H1 (cell line): ENCODE measurements at regions not wholly inside any gene's neighbourhood (a gene's known extent, or its start where the extent isn't known, plus 50 kb on each side); places are given as distances from the start of the nearest gene placed in this dataset.
A peak's percentile ranks its signal among the peaks of the same experiment; 100 is the strongest.

ENCODE experiments used
- CTCF ChIA-PET: fragments of 300-600 bp; sonication (Branson Sonifier 250); formaldehyde crosslinking; loops from one replicate; lab custom pipeline; 2021; ENCODE audit not compliant: partially characterized antibody; lab: Charles Lee
- POLR2A ChIA-PET: fragments of 300-600 bp; sonication (Branson Sonifier 250); formaldehyde crosslinking; loops from one replicate; lab custom pipeline; 2021; ENCODE audit warnings: inconsistent platforms; ENCODE audit not compliant: partially characterized antibody; lab: Charles Lee
- DNase-seq, 2 experiments: peaks; one replicate each; pipeline versions ENCODE4 v3.0.0 to v3.0.0-alpha.2; 2010 to 2022; ENCODE audit warnings: low spot score in 2 of 2, low read depth in 1 of 2, mixed read lengths in 1 of 2
- FAIRE-seq: peaks from 2 replicates; lab custom pipeline; 2011; peaks lifted over from hg19 to GRCh38; lab: Jason Lieb, UNC
- H2AFZ ChIP-seq: 2 replicates; pipeline ENCODE4 v1.8.1; 2012; ENCODE audit warnings: low read length, inconsistent platforms
- H2AK5ac ChIP-seq: 2 replicates; pipeline ENCODE4 v1.6.1; 2013; ENCODE audit warnings: low read depth, low read length
- H2BK120ac ChIP-seq: replicated peaks from 2 replicates; pipeline ENCODE3; 2013; ENCODE audit warnings: low read depth, low read length, inconsistent platforms
- H2BK12ac ChIP-seq: 2 replicates; pipeline ENCODE4 v1.6.1; 2013; ENCODE audit warnings: low read depth, low read length
- H2BK15ac ChIP-seq: 2 replicates; pipeline ENCODE4 v1.6.1; 2013; ENCODE audit warnings: low read length
- H2BK20ac ChIP-seq: 2 replicates; pipeline ENCODE4 v1.6.1; 2013; ENCODE audit warnings: low read length
- H2BK5ac ChIP-seq: 2 replicates; pipeline ENCODE4 v1.6.1; 2013; ENCODE audit warnings: low read depth, low read length
- H3K14ac ChIP-seq: 2 replicates; pipeline ENCODE4 v1.6.1; 2013; ENCODE audit warnings: inconsistent platforms; ENCODE audit not compliant: insufficient read length
- H3K18ac ChIP-seq: 2 replicates; pipeline ENCODE4 v1.6.1; 2013; ENCODE audit warnings: low read length; ENCODE audit errors: extremely low read depth
- H3K23ac ChIP-seq: 2 replicates; pipeline ENCODE4 v1.6.1; 2013; ENCODE audit warnings: inconsistent platforms; ENCODE audit not compliant: insufficient read length
- H3K23me2 ChIP-seq: 2 replicates; pipeline ENCODE4 v1.6.1; 2013; ENCODE audit warnings: low read depth, low read length
- H3K27ac ChIP-seq: 2 replicates; pipeline ENCODE4 v1.6.1; 2011; ENCODE audit warnings: low read depth, low read length, inconsistent platforms
- H3K27me3 ChIP-seq, 4 experiments: replicated peaks in 1 of 4; 1 replicate in 1 of 4; 2 replicates in 3 of 4; pipeline versions ENCODE4 v1.6.1 to v1.8.1; 2011 to 2013; ENCODE audit warnings: low read length in 3 of 4, mild to moderate bottlenecking in 3 of 4, inconsistent platforms in 2 of 4, mixed read lengths in 2 of 4, moderate library complexity in 1 of 4; ENCODE audit not compliant: control insufficient read depth in 3 of 4, insufficient read depth in 3 of 4; ENCODE audit errors: extremely low read depth in 1 of 4
- H3K36me3 ChIP-seq, 4 experiments: 2 replicates each; pipeline versions ENCODE4 v1.6.1 to v1.8.1; 2011 to 2013; ENCODE audit warnings: mild to moderate bottlenecking in 4 of 4, low read length in 3 of 4, moderate library complexity in 2 of 4, control low read depth in 1 of 4, inconsistent platforms in 1 of 4; ENCODE audit not compliant: insufficient read depth in 4 of 4, control insufficient read depth in 2 of 4
- H3K4ac ChIP-seq: replicated peaks from 2 replicates; pipeline ENCODE3; 2013; ENCODE audit warnings: low read length, low read depth, mixed read lengths, inconsistent platforms; ENCODE audit not compliant: insufficient read length
- H3K4me1 ChIP-seq, 4 experiments: replicated peaks in 1 of 4; 1 replicate in 1 of 4; 2 replicates in 3 of 4; pipeline versions ENCODE4 v1.6.1 to v1.8.1; 2011 to 2013; ENCODE audit warnings: low read length in 3 of 4, inconsistent platforms in 2 of 4, mixed read lengths in 1 of 4; ENCODE audit not compliant: insufficient read depth in 4 of 4, control insufficient read depth in 3 of 4
- H3K4me2 ChIP-seq, 2 experiments: 2 replicates each; pipeline versions ENCODE4 v1.6.1 to v1.8.1; 2011 to 2013; ENCODE audit warnings: low read depth in 2 of 2, low read length in 2 of 2, control low read depth in 1 of 2, inconsistent platforms in 1 of 2, mild to moderate bottlenecking in 1 of 2; ENCODE audit not compliant: insufficient read depth in 1 of 2
- H3K4me3 ChIP-seq, 4 experiments: fragments of 200-600, 300-600 bp in 1 of 4; sonication (generic), shearing (Covaris generic), sonication (Bioruptor Twin) in 1 of 4; 2 replicates each; pipeline versions ENCODE4 v1.5.1 to v1.8.1; 2011 to 2016; ENCODE audit warnings: low read length in 4 of 4, low read depth in 3 of 4, control low read depth in 2 of 4, inconsistent platforms in 2 of 4, mild to moderate bottlenecking in 2 of 4, mixed read lengths in 1 of 4, moderate library complexity in 1 of 4; ENCODE audit not compliant: insufficient read depth in 2 of 4; ENCODE audit errors: extremely low read depth in 1 of 4
- H3K56ac ChIP-seq: replicated peaks from 2 replicates; pipeline ENCODE3; 2013; ENCODE audit warnings: low read depth, mild to moderate bottlenecking, mixed read lengths, low read length, inconsistent platforms; ENCODE audit not compliant: insufficient read length
- H3K79me1 ChIP-seq: 2 replicates; pipeline ENCODE4 v1.6.1; 2013; ENCODE audit warnings: low read depth, low read length, control low read depth
- H3K79me2 ChIP-seq, 2 experiments: 2 replicates each; pipeline versions ENCODE4 v1.6.1 to v1.8.1; 2012 to 2013; ENCODE audit warnings: low read length in 2 of 2, mild to moderate bottlenecking in 2 of 2, inconsistent platforms in 1 of 2; ENCODE audit not compliant: insufficient read depth in 2 of 2, control insufficient read depth in 1 of 2
- H3K9ac ChIP-seq, 4 experiments: replicated peaks in 1 of 4; 1 replicate in 1 of 4; 2 replicates in 3 of 4; pipeline versions ENCODE4 v1.6.1 to v1.8.1; 2011 to 2013; ENCODE audit warnings: low read depth in 3 of 4, low read length in 3 of 4, control low read depth in 2 of 4, mild to moderate bottlenecking in 2 of 4, moderate library complexity in 2 of 4, inconsistent platforms in 1 of 4; ENCODE audit errors: extremely low read depth in 1 of 4
- H3K9me3 ChIP-seq, 2 experiments: 2 replicates each; pipeline versions ENCODE4 v1.6.1 to v1.8.1; 2012 to 2013; ENCODE audit warnings: mild to moderate bottlenecking in 2 of 2, moderate library complexity in 2 of 2, control low read depth in 1 of 2, inconsistent platforms in 1 of 2, low read depth in 1 of 2, low read length in 1 of 2, mixed read lengths in 1 of 2; ENCODE audit not compliant: insufficient read depth in 2 of 2
- H4K20me1 ChIP-seq, 2 experiments: replicated peaks in 1 of 2; 2 replicates each; pipeline versions ENCODE3 to v1.8.1; 2011 to 2013; ENCODE audit warnings: inconsistent platforms in 2 of 2, low read length in 2 of 2, mild to moderate bottlenecking in 1 of 2; ENCODE audit not compliant: insufficient read depth in 2 of 2, control insufficient read depth in 1 of 2
- H4K5ac ChIP-seq: 2 replicates; pipeline ENCODE4 v1.6.1; 2013; ENCODE audit warnings: low read length, low read depth, mixed read lengths, inconsistent platforms; ENCODE audit not compliant: insufficient read length
- H4K8ac ChIP-seq: 2 replicates; pipeline ENCODE4 v1.8.0; 2013; ENCODE audit warnings: mild to moderate bottlenecking, moderate library complexity, low read length, inconsistent platforms; ENCODE audit not compliant: insufficient read depth; ENCODE audit errors: extremely low read depth
- H4K91ac ChIP-seq: replicated peaks from 2 replicates; pipeline ENCODE3; 2013; ENCODE audit warnings: low read length, mixed read lengths, inconsistent platforms; ENCODE audit not compliant: insufficient read length
- ASH2L ChIP-seq: fragments of 200-600, 300-600 bp; sonication (generic); IDR thresholded peaks from one replicate; pipeline ENCODE4 v1.7.1; 2017; ENCODE audit warnings: low read length
- CEBPB ChIP-seq: IDR thresholded peaks from 2 replicates; pipeline ENCODE4 v1.6.1; 2012; ENCODE audit warnings: low read depth, low read length
- EP300 ChIP-seq, 2 experiments: IDR thresholded peaks; 1 replicate in 1 of 2; 2 replicates in 1 of 2; pipeline ENCODE4 v1.6.1; 2011 to 2012; ENCODE audit warnings: low read depth in 2 of 2, low read length in 2 of 2, mild to moderate bottlenecking in 2 of 2, borderline replicate concordance in 1 of 2, inconsistent platforms in 1 of 2, moderate library complexity in 1 of 2
- HDAC6 ChIP-seq: IDR thresholded peaks from one replicate; pipeline ENCODE4 v1.7.1; 2012; ENCODE audit warnings: low read depth, mild to moderate bottlenecking, inconsistent platforms, low read length, moderate library complexity
- JUN ChIP-seq: IDR thresholded peaks from 2 replicates; pipeline ENCODE4 v1.6.1; 2011; ENCODE audit warnings: low read depth, mild to moderate bottlenecking, improper control_type of control experiment, low read length
- KDM5A ChIP-seq: fragments of 200-600 bp; IDR thresholded peaks from 2 replicates; pipeline ENCODE4 v1.7.1; 2012; ENCODE audit warnings: mild to moderate bottlenecking, low read length, inconsistent platforms, mixed read lengths
- POU5F1 ChIP-seq: IDR thresholded peaks from 2 replicates; pipeline ENCODE4 v1.6.1; 2011; ENCODE audit warnings: low read depth, mild to moderate bottlenecking, low read length, moderate library complexity
- SP4 ChIP-seq: IDR thresholded peaks from 2 replicates; pipeline ENCODE4 v1.6.1; 2012; ENCODE audit warnings: low read length, inconsistent platforms
- SRF ChIP-seq: IDR thresholded peaks from 2 replicates; pipeline ENCODE4 v1.6.1; 2011; ENCODE audit warnings: mild to moderate bottlenecking, low read depth, low read length, moderate library complexity
- TBP ChIP-seq: IDR thresholded peaks from 2 replicates; pipeline ENCODE4 v1.6.1; 2011; ENCODE audit warnings: low read depth, low read length, improper control_type of control experiment
- WGBS, 2 experiments: shearing (Covaris generic) in 1 of 2; methylation state at CpG; one replicate each; pipeline versions ENCODE4 v1.1.6 to v1.1.7; 2013 to 2015; ENCODE audit warnings: low lambda C conversion rate in 2 of 2, mixed read lengths in 2 of 2, inconsistent platforms in 1 of 2, low coverage in 1 of 2, missing lambda C conversion rate in 1 of 2; ENCODE audit not compliant: insufficient replicate concordance in 2 of 2, insufficient coverage in 1 of 2, insufficient read length in 1 of 2; ENCODE audit errors: extremely low coverage in 1 of 2, missing lambda C conversion rate in 1 of 2; 5-methylcytosine and 5-hydroxymethylcytosine counted together
- TF ChIP-seq, protein P1 (sequence below): IDR thresholded peaks from 2 replicates; pipeline ENCODE4 v1.6.1; 2011; ENCODE audit warnings: low read depth, mild to moderate bottlenecking, low read length; ENCODE audit not compliant: insufficient read depth
- TF ChIP-seq, protein P2 (sequence below): IDR thresholded peaks from 2 replicates; pipeline ENCODE4 v1.6.1; 2012; ENCODE audit warnings: inconsistent platforms
- TF ChIP-seq, protein P3 (sequence below): IDR thresholded peaks from 2 replicates; pipeline ENCODE4 v1.6.1; 2012; ENCODE audit warnings: inconsistent platforms

DNA sequence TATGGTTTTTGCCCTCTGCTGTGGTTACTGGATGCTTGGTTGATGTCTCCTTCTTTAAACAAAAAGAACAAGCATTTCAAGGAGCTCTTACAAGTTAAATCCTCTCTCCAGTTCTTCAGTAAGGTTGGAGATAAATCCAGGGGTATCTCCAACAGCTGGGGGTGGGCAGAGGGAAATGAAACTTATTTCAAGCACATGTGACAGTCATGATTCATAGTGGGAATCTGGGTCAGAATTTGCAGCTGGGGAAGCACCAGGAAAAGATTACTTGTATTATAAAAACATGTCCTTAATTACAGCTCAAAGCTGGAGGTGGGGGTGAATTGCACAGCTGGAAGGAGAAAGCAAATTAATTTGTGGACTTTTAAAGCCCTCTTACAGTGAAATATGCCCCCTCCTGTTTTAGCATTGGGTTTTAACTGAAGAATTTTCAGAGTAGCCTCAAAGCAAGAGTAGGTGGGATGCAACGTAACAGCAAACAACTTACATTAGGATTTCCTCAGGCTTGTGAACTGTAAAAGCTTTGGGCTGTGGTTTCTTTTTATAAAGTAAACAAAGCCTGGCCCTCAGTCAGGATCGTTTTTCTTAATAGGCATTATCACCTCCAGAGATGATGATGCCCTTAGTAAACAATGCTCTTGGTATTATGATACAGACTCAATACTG, 596.4 kb downstream of the NYAP2 start:
- no peak for FAIRE-seq
- no peak overlapping the region for H4K5ac ChIP-seq
- TF ChIP-seq, protein P1, sequence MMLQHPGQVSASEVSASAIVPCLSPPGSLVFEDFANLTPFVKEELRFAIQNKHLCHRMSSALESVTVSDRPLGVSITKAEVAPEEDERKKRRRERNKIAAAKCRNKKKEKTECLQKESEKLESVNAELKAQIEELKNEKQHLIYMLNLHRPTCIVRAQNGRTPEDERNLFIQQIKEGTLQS, result no peak
- TF ChIP-seq KDM5A (no peak), EP300 (IDR thresholded peaks at IDR 0.05; ENCODE audit: borderline replicate concordance in 1 of 2, low read depth in 2 of 2, low read length in 2 of 2) (no peak), JUN (no peak), ASH2L (no peak), SRF (no peak), SP4 (no peak), POU5F1 (no peak), TBP (no peak), CEBPB (no peak), HDAC6 (no peak)
- TF ChIP-seq, protein P2, sequence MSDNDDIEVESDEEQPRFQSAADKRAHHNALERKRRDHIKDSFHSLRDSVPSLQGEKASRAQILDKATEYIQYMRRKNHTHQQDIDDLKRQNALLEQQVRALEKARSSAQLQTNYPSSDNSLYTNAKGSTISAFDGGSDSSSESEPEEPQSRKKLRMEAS, result no peak
- TF ChIP-seq, protein P3, sequence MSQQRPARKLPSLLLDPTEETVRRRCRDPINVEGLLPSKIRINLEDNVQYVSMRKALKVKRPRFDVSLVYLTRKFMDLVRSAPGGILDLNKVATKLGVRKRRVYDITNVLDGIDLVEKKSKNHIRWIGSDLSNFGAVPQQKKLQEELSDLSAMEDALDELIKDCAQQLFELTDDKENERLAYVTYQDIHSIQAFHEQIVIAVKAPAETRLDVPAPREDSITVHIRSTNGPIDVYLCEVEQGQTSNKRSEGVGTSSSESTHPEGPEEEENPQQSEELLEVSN, result no peak

More for the DNA sequence above, 596.4 kb downstream of the NYAP2 start:
- no peak overlapping the region for H3K23ac ChIP-seq
- no peak overlapping the region for H3K27ac ChIP-seq
- no peak overlapping the region for H3K18ac ChIP-seq
- no peak overlapping the region for H3K56ac ChIP-seq
- no peak overlapping the region for H3K14ac ChIP-seq
- H3K4ac ChIP-seq, result no peak overlapping the region
- H2BK15ac ChIP-seq, result no peak overlapping the region
- no peak overlapping the region for H2AK5ac ChIP-seq
- 0 out of 2 replicates have a peak overlapping the region, but pooled peaks have one; percentile 67 for H2AFZ ChIP-seq
- no peaks in the 10 kb centered on the region for H3K9me3 ChIP-seq
- CTCF ChIA-PET, result interaction anchor here (1.1 to 1.8 kb wide), 3 partner anchors 8 to 220 kb away, joined by 3 to 5 read pairs (median 5); no protein-coding TSS in a partner anchor
- no peaks in the 10 kb centered on the region for H3K27me3 ChIP-seq
- H3K4me2 ChIP-seq, result no peak overlapping the region
- no peaks in the 10 kb centered on the region for H3K4me1 ChIP-seq
- no peak overlapping the region for H4K8ac ChIP-seq
- H2BK120ac ChIP-seq, result no peak overlapping the region
- H3K36me3 ChIP-seq, result no peaks in the 10 kb centered on the region
- DNase-seq, result no peak
- H3K9ac ChIP-seq, result no peak overlapping the region
- no peaks in the 10 kb centered on the region for H3K23me2 ChIP-seq
- H2BK20ac ChIP-seq, result no peak overlapping the region
- no peak overlapping the region for H2BK5ac ChIP-seq
- H3K79me1 ChIP-seq, result no peaks in the 10 kb centered on the region
- H4K20me1 ChIP-seq, result no peaks in the 10 kb centered on the region
- H3K79me2 ChIP-seq, result no peaks in the 10 kb centered on the region
- WGBS, 2 experiments, result 93% methylated on average over 2 of the region's 2 CpGs; no CpG with 5 or more reads in 1 of the 2 experiments
- H3K4me3 ChIP-seq, result no peak overlapping the region
- no peak overlapping the region for H2BK12ac ChIP-seq
- no peak overlapping the region for H4K91ac ChIP-seq
- POLR2A ChIA-PET, result no interaction called here
